HG03135 (cell line): ENCODE measurements at regions not wholly inside any gene's neighbourhood (a gene's known extent, or its start where the extent isn't known, plus 50 kb on each side); places are given as distances from the start of the nearest gene placed in this dataset.

Experiments used
- ATAC-seq: cut with Tn5 transposase; IDR thresholded peaks from one replicate; pipeline ENCODE4 v1.9.1; 2021; ENCODE audit warnings: mild to moderate bottlenecking, moderate library complexity; ENCODE audit not compliant: unreplicated experiment

GRCh38 chr11:110947096-110947495 lies 234.9 kb upstream of the ARHGAP20 start:
- no peak for ATAC-seq

GRCh38 chr11:110939471-110939870 lies 227.2 kb upstream of the ARHGAP20 start:
- ATAC-seq = no peak

DNA sequence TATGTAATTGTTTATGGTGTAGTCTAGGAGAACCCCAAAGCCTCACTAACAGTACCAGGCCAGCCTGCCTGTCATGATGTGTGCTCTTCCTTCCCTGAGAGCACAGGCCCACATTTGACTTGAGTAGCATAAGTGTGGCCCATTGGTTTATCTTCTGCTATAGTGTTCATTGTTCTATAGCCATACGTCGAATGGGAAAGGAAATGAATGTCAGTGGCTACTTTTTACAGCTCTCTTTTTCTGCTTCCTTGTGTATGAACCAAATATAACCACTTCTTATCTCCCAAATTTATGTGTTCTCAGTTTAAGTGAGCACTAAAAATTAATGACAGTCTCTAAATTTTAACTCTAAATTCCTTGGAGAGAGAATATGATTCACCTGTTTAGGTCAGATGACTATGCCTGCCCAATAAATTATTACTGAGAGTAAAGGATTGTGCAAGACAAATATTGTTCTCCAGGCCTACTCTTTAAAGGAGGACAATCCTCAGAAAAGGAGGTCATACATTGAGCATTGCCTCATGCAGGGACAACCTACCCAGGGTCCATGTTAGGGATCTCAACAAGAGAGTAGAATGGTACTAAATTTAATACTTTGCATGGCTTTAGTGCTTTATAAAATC lies 222.9 kb upstream of the ARHGAP20 start:
- no peak for ATAC-seq

DNA sequence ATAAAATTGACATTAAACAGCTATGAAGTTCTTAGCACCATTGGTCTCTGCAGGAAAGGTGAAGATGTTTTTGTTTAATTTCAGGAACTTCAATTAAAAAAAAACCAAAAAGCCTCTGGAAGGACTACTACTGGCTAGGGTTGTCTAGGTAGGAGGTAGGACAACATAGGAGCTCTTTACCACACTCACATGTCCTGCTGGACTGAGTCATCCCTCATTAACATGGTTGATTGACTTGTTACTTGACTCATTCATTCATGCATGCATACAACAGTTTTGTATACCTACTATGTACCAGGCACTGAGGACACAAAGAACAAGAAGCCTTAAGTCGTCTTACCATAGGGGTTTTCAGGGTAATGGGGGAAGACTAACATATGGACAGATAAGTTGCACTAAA lies 216.9 kb upstream of the ARHGAP20 start:
- ATAC-seq = no peak

DNA sequence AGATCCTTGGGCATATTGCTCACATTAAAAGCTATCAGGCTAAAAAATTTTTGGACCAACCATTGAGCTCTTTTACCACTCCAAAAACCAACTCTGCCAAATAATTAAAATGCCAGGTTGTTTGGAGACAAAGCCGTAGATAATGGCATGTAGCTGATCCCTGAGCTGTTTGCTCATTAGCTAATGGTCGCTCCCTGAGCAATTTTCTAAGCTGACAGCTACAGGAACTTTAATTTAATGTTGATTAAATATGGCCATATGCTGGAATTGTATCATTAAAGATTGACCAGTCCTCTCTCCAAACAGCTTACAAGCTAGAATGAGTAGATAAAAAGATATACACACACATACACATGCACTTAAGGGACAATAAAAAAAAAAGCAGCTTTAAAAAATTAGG lies 216.2 kb upstream of the ARHGAP20 start:
- no peak for ATAC-seq

DNA sequence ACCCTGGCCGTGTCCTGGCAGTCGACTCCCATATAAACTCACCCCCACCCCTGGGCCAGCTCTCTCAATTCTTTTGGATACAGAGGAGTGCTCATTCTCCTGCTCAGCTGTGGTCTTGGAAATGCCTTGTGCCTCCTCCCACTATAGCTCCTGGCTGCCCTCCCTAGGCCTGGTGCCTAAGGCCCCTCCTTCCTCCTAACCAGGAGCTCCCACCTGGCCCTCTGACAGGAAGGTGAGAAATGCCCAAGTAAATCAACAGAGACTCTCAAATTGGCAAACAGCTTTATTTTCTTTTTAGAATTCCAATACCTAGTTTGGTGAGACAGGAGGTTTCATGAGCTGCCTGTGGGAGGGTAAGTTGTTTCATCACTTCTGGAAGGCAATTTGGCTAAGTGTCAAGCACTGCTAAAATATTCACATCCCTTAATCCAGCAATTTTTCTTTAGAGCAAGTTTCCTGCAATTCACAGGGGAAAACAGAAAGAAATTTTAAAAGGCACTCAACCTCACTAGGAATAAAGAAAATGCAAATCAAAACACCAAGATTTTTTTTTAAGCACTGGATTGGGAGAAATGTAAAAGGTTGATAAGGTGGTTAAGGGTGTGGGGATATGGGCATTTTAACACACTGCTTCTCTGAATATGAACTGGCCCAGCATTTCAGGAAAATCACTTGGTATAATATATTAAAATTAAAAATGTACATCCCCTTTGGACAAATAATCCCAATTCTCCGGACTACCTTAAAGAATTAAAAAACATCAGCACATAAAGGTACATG lies 209.7 kb upstream of the ARHGAP20 start:
- no peak for ATAC-seq

GRCh38 chr11:110919241-110919922 lies 207.1 kb upstream of the ARHGAP20 start:
- peak; percentile 78 for ATAC-seq

DNA sequence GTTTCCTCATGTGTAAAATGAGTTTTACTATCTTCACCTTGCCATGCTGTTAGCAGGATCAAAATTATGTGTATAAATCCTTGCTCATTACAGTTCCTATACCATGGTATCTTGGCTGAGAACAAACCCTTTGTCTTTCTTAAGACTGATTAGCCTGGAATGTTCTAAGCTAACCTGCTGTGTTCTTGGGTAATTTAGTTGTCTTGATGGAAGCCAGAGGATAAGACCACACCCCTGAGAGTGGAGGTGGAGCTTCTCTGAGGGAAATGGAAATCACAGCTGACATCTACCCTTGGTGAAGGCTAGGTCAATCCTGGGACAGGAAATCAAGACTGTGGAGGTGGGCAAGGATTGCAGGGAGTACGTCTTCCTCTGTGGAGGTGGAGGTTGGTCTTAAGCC lies 206.1 kb upstream of the ARHGAP20 start:
- no peak for ATAC-seq

DNA sequence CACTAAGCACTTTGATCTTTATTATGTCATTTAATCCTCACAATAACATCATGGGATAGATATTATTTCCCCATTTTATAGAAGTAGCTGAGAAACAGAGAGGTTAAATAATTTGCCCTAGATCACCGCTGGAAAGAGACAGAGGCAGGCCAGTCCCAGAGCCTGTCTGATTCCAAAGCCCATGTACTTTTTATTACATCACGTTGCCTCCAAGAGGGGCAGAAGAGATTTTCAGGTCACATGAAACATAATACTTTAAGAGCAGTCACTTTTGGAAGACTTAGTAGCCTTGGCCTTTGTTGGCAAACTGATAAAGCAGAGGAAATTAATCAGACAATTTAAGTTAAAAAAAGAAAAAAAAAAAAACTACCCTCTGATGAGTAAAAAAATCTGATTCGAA lies 200.2 kb upstream of the ARHGAP20 start:
- ATAC-seq = no peak

- ATAC-seq = no peak
Measured at GRCh38 chr11:110910384-110910783, 198.1 kb upstream of the ARHGAP20 start.

- no peak for ATAC-seq
Measured at GRCh38 chr11:110909336-110909735, 197.1 kb upstream of the ARHGAP20 start.

DNA sequence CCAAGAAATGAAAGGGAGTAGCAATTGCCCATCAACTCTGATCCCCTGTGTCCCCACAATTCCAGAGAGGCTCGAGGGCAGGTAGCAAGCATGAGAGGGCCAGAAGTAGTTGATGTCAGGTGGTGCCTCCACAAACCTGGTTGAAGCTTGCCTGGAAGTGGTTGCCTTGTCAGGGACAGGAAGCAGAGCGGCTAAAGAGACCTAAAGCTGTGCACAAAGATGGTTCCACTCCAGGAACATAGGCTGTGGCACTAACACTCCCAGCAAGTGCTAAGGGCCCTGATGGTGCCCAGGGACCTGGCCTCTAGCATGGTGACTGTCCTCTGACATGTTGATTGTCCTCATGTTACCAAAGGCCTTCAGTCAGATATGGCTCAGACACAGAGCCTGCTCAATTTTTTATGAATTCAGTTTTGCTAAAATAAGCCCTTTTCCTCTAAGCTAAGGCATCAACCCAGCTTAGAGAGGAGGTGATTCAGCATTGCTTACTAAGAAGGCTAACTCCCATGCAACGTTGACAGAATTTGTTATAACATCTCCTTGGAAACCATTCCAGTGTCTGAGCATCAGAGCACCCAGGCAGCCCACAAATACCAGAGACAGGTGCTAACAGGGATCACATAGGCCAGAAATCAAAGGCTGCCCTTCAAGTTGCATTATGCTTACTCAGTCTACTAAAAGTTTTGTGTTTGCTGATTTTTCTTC lies 196.3 kb upstream of the ARHGAP20 start:
- no peak for ATAC-seq

DNA sequence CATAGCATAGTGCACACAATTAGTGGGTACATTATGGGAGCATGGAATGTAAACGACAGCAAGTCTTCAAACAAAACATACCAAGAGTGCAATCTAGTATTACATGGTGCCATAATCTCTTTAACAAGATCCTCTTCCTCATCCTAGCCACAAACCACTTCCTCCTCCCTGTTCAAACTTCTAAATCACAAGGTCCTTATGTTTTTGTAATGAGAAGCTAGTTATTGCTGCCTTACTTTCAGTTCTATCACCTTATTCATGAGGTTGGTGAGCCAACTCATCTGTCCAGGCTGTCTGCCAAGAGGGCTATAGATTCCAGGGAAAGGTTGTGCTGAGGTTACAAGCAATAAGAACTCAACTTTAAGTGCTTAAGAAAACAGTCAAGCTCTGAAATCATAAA lies 195.4 kb upstream of the ARHGAP20 start:
- no peak for ATAC-seq

- no peak for ATAC-seq
Measured at GRCh38 chr11:110903830-110904229, 191.6 kb upstream of the ARHGAP20 start.

- no peak for ATAC-seq
Measured at GRCh38 chr11:110903378-110903777, 191.1 kb upstream of the ARHGAP20 start.

DNA sequence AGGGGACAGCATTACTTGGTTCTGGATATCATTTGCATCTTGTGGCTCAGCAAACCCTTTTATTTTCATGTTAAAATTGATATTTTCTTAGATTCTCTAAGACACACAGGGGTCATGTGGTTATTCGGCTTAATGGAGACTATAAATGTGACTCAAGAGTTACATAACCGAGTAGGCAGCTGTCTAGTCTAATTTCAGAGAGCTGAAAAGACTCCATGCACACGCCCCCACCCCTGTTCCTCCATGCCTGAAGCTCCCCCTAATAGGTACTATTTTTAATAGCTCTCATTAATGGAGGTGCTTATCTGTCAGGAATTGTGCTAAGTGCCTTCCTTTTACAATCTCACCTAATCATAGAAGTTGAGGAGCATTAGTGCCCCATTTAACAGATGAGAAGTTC lies 189.2 kb upstream of the ARHGAP20 start:
- no peak for ATAC-seq

DNA sequence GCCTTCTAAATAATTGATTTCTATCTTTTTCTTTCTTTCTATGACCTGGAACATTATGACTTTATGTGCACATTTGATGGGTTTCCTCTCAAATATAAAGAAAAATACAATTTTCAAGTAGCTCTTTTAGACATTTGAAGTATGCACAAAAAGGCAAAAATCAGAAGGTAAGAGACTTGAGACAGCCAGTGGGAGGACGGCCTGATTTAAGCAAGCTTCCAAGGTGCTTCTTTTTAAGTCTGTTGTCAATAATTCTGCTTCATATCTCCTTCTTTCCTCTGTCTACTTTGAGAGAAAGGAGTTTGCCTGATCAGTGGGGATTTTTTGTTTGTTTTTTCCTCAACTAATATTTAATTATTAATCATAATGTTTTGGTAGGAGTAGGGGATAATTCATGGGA lies 188.2 kb upstream of the ARHGAP20 start:
- ATAC-seq = no peak

- no peak for ATAC-seq
Measured at GRCh38 chr11:110897035-110897434, 184.8 kb upstream of the ARHGAP20 start.

GRCh38 chr11:110896358-110896757 lies 184.1 kb upstream of the ARHGAP20 start:
- ATAC-seq = no peak

DNA sequence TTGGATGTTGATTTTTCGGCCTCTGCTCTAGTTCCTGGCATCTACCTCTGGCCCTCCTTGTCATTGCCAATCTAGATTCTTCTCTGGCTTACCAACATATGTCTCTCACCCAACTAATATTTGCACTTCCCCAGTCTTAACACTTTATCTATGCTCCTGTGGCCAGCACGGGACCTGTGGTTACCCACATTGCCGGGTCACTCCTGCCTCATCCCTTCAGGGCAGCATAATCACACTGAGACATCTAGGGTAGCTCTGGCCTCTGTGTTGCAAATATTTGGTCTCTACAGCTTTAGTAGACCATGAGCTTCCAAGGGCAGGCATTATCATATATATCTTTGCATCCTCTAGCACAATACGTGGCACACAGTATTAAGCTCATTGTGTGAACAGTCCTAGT lies 182.0 kb upstream of the ARHGAP20 start:
- no peak for ATAC-seq

GRCh38 chr11:110892741-110893285 lies 180.6 kb upstream of the ARHGAP20 start:
- no peak for ATAC-seq
